Endothelial cell of umbilical vein (primary cell): ENCODE measurements at regions not wholly inside any gene's neighbourhood (a gene's known extent, or its start where the extent isn't known, plus 50 kb on each side); places are given as distances from the start of the nearest gene placed in this dataset.

Source experiments
- BruUV-seq: library from RNA; stranded (reverse); fragments of 400-500 nt; replicated peaks from 2 replicates; lab custom pipeline; 2021; lab: Mats Ljungman, UMichigan
- CTCF ChIA-PET: fragments of 300-600, 350-600 bp; sonication (Branson Sonifier 250); formaldehyde crosslinking; loops from one replicate; lab custom pipeline; 2021; ENCODE audit warnings: antibody characterized with exemption, inconsistent platforms; lab: Charles Lee
- POLR2A ChIA-PET: fragments of 300-600, 350-600 bp; sonication (Branson Sonifier 250); formaldehyde crosslinking; loops from one replicate; lab custom pipeline; 2021; ENCODE audit warnings: antibody characterized with exemption, inconsistent platforms; lab: Charles Lee
- DNase-seq: peaks from one replicate; pipeline ENCODE4 v3.0.0-alpha.2; 2011; ENCODE audit warnings: low read depth, low spot score
- FAIRE-seq: peaks from 2 replicates; lab custom pipeline; 2011; peaks lifted over from hg19 to GRCh38; lab: Jason Lieb, UNC
- H2AFZ ChIP-seq: 2 replicates; pipeline ENCODE4 v1.6.0; 2012; ENCODE audit warnings: low read depth, low read length, control low read depth, inconsistent platforms
- H3K27ac ChIP-seq: 2 replicates; pipeline ENCODE4 v1.5.1; 2011; ENCODE audit warnings: low read depth, mild to moderate bottlenecking, control low read depth, low read length, moderate library complexity; ENCODE audit not compliant: insufficient read depth
- H3K27me3 ChIP-seq, 2 experiments: 2 replicates each; pipeline versions ENCODE4 v1.6.0 to v1.6.1; 2011; ENCODE audit warnings: low read length in 2 of 2, mixed read lengths in 1 of 2; ENCODE audit not compliant: control insufficient read depth in 2 of 2, insufficient read depth in 2 of 2
- H3K36me3 ChIP-seq, 2 experiments: 2 replicates in 1 of 2; 3 replicates in 1 of 2; pipeline ENCODE4 v1.5.1; 2011; ENCODE audit warnings: low read length in 2 of 2, mild to moderate bottlenecking in 1 of 2, moderate library complexity in 1 of 2; ENCODE audit not compliant: control insufficient read depth in 2 of 2, insufficient read depth in 2 of 2; ENCODE audit errors: extremely low read depth in 1 of 2
- H3K4me1 ChIP-seq: 3 replicates; pipeline ENCODE4 v1.5.1; 2011; ENCODE audit warnings: mild to moderate bottlenecking, low read length; ENCODE audit not compliant: control insufficient read depth, insufficient read depth; ENCODE audit errors: extremely low read depth
- H3K4me2 ChIP-seq: 2 replicates; pipeline ENCODE4 v1.6.1; 2011; ENCODE audit warnings: low read length, control low read depth, mixed read lengths; ENCODE audit not compliant: insufficient read depth
- H3K4me3 ChIP-seq, 3 experiments: fragments of 200-600 bp in 1 of 3; sonication (generic), shearing (Covaris generic) in 1 of 3; replicated peaks in 1 of 3; 2 replicates each; pipeline ENCODE4 v1.5.1; 2011 to 2016; ENCODE audit warnings: control low read depth in 3 of 3, low read length in 3 of 3, mild to moderate bottlenecking in 2 of 3, inconsistent platforms in 1 of 3, low read depth in 1 of 3, moderate library complexity in 1 of 3; ENCODE audit not compliant: insufficient read depth in 1 of 3
- H3K79me2 ChIP-seq: 2 replicates; pipeline ENCODE4 v1.6.0; 2012; ENCODE audit warnings: low read length, inconsistent platforms; ENCODE audit not compliant: control insufficient read depth, insufficient read depth
- H3K9ac ChIP-seq: replicated peaks from 2 replicates; pipeline ENCODE3; 2011; ENCODE audit warnings: low read length, control low read depth; ENCODE audit not compliant: insufficient read depth; ENCODE audit errors: extremely low read depth
- H3K9me1 ChIP-seq: replicated peaks from 3 replicates; pipeline ENCODE4 v1.6.0; 2011; ENCODE audit warnings: mild to moderate bottlenecking, low read length; ENCODE audit not compliant: control insufficient read depth, insufficient read depth; ENCODE audit errors: extremely low read depth
- H3K9me3 ChIP-seq: replicated peaks from 2 replicates; pipeline ENCODE4 v1.5.1; 2012; ENCODE audit warnings: low read length, inconsistent platforms; ENCODE audit not compliant: control insufficient read depth, insufficient read depth
- H4K20me1 ChIP-seq: replicated peaks from 2 replicates; pipeline ENCODE3; 2011; ENCODE audit warnings: mild to moderate bottlenecking, low read length; ENCODE audit not compliant: control insufficient read depth, insufficient read depth; ENCODE audit errors: extremely low read depth
- EZH2 ChIP-seq: IDR thresholded peaks from 2 replicates; pipeline ENCODE4 v1.6.1; 2012; ENCODE audit warnings: borderline replicate concordance, low read depth, mild to moderate bottlenecking, moderate library complexity, low read length, inconsistent platforms; ENCODE audit not compliant: severe bottlenecking
- FOS ChIP-seq: IDR thresholded peaks from 2 replicates; pipeline ENCODE4 v1.6.1; 2011; ENCODE audit warnings: mild to moderate bottlenecking, low read length, moderate library complexity, borderline replicate concordance; ENCODE audit not compliant: insufficient read depth
- GATA2 ChIP-seq: IDR thresholded peaks from 2 replicates; pipeline ENCODE4 v1.7.0; 2011; ENCODE audit warnings: low read depth, mild to moderate bottlenecking, moderate library complexity, mixed read lengths, low read length; ENCODE audit not compliant: insufficient read length, insufficient read depth
- JUN ChIP-seq: IDR thresholded peaks from 2 replicates; pipeline ENCODE4 v1.6.1; 2011; ENCODE audit warnings: borderline replicate concordance, low read depth; ENCODE audit not compliant: insufficient read length, insufficient read depth
- MYC ChIP-seq: IDR thresholded peaks from one replicate; pipeline ENCODE4 v1.6.1; 2011; ENCODE audit warnings: mild to moderate bottlenecking, low read depth, low read length
- POLR2A ChIP-seq: IDR thresholded peaks from 2 replicates; pipeline ENCODE4 v1.6.1; 2012; ENCODE audit warnings: low read depth, mild to moderate bottlenecking, control low read depth, low read length
- POLR2AphosphoS5 ChIP-seq: IDR thresholded peaks from 2 replicates; pipeline ENCODE4 v1.6.1; 2012; ENCODE audit warnings: low read depth, mild to moderate bottlenecking, control low read depth, low read length, moderate library complexity; ENCODE audit not compliant: insufficient read depth
- dilution Hi-C: fragments of 300-500 bp; cut with MboI; formaldehyde crosslinking; loops from one replicate; pipeline ENCODE4 v1.15.0; 2019; ENCODE audit warnings: low sequenced_read_pairs; ENCODE audit not compliant: extremely low pct_ligation_motif_present
- intact Hi-C: fragments of 100-400 bp; cut with micrococcal nuclease; formaldehyde crosslinking; loops from one replicate; pipeline ENCODE4 v1.10.0; 2022
- TF ChIP-seq, protein P1 (sequence below), 2 donors: IDR thresholded peaks; 1 replicate in 1 of 2; 2 replicates in 1 of 2; pipeline ENCODE4 v1.5.1; 2011; ENCODE audit warnings: low read length in 2 of 2, mild to moderate bottlenecking in 2 of 2, moderate library complexity in 2 of 2, control low read depth in 1 of 2, inconsistent platforms in 1 of 2, low read depth in 1 of 2; ENCODE audit not compliant: insufficient read depth in 1 of 2; ENCODE audit errors: extremely low read depth in 1 of 2
- TF ChIP-seq, protein P2 (sequence below): IDR thresholded peaks from 2 replicates; pipeline ENCODE4 v1.6.1; 2011; ENCODE audit not compliant: insufficient read depth, insufficient read length

DNA sequence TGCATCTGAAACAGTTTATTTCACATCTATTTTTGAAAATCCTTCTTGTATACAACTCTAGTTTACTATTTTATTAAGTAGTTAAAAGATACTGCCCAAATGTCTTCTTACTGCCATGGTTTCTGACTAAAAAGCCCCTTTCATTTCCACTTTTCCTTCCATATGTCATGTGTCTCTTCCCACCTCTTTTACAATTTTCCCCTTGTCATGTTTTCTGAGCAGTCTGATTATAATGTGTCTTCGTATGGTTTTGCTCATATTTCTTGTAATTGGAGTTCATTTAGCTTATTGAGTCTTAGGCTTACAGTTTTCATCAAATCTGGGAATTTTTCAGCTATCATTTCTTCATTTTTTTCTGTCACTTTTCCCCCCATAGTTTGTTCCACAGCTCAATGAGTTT, 813.9 kb upstream of the GYPC start:
- H3K4me2 ChIP-seq = no peak overlapping the region
- H3K9ac ChIP-seq = no peak overlapping the region
- no peak for DNase-seq
- peaks cover 7% of the 10 kb centered on the region for H3K9me3 ChIP-seq
- H3K36me3 ChIP-seq = no peaks in the 10 kb centered on the region
- H3K27ac ChIP-seq = no peak overlapping the region
- POLR2A ChIA-PET = no interaction called here
- no peak overlapping the region for H3K4me3 ChIP-seq
- CTCF ChIA-PET = no interaction called here
- dilution Hi-C loops = no loop called here
- no peaks in the 10 kb centered on the region for H3K27me3 ChIP-seq
- no peaks in the 10 kb centered on the region for H4K20me1 ChIP-seq
- no peak overlapping the region for H2AFZ ChIP-seq
- no TSS peak for BruUV-seq
- no peaks in the 10 kb centered on the region for H3K4me1 ChIP-seq
- intact Hi-C loops = no loop called here
- no peak for FAIRE-seq
- TF ChIP-seq POLR2AphosphoS5 (no peak), MYC (no peak), GATA2 (no peak), EZH2 (no peak), FOS (no peak), POLR2A (no peak), JUN (no peak)
- TF ChIP-seq, protein P1, sequence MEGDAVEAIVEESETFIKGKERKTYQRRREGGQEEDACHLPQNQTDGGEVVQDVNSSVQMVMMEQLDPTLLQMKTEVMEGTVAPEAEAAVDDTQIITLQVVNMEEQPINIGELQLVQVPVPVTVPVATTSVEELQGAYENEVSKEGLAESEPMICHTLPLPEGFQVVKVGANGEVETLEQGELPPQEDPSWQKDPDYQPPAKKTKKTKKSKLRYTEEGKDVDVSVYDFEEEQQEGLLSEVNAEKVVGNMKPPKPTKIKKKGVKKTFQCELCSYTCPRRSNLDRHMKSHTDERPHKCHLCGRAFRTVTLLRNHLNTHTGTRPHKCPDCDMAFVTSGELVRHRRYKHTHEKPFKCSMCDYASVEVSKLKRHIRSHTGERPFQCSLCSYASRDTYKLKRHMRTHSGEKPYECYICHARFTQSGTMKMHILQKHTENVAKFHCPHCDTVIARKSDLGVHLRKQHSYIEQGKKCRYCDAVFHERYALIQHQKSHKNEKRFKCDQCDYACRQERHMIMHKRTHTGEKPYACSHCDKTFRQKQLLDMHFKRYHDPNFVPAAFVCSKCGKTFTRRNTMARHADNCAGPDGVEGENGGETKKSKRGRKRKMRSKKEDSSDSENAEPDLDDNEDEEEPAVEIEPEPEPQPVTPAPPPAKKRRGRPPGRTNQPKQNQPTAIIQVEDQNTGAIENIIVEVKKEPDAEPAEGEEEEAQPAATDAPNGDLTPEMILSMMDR (IDR thresholded peaks at IDR 0.05; ENCODE audit: extremely low read depth in 1 of 2, insufficient read depth in 1 of 2, low read depth in 1 of 2, low read length in 2 of 2) = no peak
- TF ChIP-seq, protein P2, sequence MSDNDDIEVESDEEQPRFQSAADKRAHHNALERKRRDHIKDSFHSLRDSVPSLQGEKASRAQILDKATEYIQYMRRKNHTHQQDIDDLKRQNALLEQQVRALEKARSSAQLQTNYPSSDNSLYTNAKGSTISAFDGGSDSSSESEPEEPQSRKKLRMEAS = no peak
- no peaks in the 10 kb centered on the region for H3K9me1 ChIP-seq
- no peaks in the 10 kb centered on the region for H3K79me2 ChIP-seq
